Stimulated activated CD4-positive, alpha-beta T cell treated with anti-CD3 and anti-CD28 coated beads, Interleukin-4, amount 100 ng/mL, for 48 hours (primary cell): ENCODE measurements at regions not wholly inside any gene's neighbourhood (a gene's known extent, or its start where the extent isn't known, plus 50 kb on each side); places are given as distances from the start of the nearest gene placed in this dataset.

ENCODE experiments used
- DNase-seq, 2 donors: peaks; one replicate each; pipeline ENCODE4 v3.0.0-alpha.2; 2020; ENCODE audit warnings: low read depth in 2 of 2

DNA sequence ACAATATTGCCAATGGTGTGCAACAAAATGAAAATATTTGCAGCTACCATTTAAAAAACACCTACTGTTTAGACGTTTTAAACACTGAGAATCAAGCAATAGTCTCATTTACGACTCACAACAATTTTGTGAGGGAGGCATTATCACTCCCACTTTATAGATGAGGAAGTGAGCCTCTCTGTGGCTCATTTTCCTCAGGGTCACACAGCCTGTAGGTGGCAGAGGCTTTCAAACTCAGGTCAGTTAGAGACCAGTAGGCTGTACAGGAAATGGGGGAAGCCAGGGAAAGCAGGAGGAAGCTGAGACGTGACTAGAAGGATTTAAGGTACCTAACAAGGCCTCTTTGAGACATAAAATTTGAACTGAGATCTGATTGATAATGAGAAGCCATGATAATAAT, 95.0 kb upstream of the ZNF521 start:
- DNase-seq, result no peak

DNA sequence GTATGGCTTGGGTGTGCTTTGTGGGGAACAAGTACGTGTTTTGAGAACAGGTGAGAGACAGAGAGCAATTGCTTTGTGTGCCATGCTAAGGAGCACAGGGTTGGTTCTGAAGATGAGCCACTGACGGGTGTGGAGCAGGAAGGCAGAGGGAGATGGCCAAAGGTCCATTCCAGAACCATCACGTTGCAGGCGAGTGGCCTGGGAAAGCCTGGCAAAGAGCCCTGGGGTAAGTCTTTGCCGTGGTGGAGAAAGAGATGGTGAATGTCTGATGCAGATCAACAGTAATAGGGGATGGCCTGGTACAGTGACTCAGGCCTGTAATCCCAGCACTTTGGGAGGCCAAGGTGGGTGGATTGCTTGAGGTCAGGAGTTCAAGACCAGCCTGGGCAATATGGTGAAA, 93.5 kb upstream of the ZNF521 start:
- no peak for DNase-seq

DNA sequence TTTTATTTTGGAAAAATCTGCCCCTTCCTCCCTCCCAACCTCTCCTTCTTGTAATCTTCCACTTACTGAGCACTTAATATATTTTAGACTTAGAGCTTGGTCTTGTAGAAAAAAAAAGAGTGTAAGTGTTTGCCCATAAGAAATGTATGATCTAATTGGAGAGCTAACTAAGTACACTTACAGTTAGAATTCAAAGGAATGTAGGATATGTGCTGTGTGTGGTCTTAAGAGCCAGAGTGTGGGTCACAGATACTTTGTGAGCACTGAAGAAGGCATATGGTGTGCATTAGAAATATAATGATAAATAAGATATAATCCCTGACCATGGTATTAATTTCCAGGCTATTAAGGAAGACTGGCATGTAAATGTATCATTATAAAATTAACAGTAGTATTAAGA, 91.8 kb upstream of the ZNF521 start:
- no peak for DNase-seq

DNA sequence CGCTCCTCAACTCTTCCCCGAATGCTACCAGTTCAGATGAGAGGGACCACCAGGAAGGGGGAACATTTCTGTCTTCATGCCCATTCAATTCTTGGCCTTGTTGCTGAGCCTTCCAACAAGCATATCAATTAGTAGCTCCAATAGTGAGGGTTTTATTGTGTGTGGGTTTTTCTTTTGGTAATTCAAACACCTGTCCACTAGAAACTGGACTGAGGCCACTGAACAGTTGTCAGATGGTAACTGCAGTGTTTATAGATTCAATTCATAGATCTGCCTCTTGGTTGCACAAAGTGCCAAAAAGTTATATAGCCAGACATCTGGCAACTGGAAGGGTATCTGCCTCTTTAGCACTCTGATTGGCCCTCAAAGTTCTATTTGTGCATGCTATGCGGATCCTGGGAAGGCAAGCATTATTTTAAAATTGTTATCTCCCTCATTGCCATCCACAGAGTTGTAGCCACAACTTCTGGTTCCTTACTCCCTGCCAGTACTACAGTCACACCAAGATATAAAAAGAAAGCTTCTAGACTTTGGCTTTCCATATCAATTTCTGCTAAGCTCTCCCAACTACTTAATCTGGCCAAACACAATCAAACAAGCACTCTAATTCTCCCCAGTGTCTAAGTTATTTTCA, 83.3 kb upstream of the ZNF521 start:
- DNase-seq, result no peak

DNA sequence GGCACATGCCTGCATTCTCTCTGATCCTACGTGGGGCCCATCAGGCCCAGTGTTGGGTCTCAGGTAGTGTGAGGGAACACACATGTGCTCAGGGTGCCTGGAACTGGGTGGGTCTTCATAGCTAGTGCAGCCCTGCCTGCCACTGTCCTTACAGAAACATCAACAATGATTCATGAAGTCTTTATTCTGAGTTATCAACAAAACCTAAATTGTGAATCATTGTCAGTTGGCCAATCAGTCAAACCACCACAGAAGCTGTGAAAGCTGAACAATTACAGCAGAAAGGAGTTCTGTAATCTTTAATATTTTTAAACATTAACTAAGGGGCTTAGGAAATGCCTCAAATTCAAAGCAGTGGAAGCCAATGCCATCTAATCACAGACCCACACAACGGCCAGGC, 82.8 kb upstream of the ZNF521 start:
- no peak for DNase-seq

DNA sequence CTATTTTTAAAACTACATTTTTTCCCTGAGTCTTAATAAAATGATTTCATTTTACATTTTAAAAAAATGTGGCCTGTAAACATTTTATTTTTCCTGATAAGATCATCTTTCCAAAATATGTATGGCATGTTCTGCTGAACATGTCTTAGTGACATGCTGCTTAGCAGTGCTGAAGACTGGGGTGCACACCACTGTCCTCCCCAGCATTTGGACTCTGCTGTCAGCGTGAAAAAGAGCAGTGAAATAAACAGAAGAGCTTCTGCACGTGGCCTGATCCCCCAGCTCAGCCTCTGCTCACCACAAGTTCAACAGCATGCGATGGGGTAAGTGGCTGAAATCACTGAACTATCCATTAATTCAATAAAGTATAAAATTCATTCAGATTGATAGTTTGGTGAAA, 81.6 kb upstream of the ZNF521 start:
- no peak for DNase-seq

DNA sequence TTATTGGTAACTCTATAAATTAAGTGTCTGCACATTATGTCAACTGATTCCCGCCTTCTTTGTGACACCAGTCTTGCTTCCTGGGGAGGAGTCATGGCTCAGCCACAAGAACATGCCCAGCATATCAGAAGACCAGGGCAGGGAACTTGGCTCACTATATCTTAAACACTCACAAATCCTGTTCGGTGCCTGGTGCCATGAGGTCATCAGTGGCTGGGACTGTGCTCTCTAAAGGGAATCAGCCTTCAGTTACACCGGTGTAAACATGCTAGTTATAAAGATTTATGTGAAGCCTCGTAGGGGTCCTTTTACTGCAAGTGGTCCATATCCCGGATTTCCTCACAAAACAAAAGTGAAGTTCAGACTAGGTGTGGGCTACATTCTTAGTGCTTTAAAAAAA, 73.1 kb upstream of the ZNF521 start:
- DNase-seq, result no peak

DNA sequence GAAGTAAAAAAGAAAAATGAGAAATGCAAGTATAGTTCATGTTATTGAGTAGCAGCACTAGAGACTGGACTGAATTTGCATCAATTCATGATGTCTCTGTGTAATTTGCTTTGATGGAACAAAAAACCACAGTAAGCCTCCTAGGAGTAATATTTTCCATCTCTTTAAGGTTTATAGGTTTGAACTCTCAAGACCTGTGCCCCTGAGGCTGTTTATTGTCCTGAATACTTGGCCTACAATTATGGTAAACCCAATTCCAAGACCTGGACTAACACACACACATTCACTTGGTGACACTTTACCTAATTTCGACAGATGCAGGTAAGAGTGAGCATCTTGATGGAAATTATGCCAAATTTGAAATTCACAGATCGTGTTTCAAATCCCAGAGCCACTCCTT, 71.8 kb upstream of the ZNF521 start:
- DNase-seq, result no peak

DNA sequence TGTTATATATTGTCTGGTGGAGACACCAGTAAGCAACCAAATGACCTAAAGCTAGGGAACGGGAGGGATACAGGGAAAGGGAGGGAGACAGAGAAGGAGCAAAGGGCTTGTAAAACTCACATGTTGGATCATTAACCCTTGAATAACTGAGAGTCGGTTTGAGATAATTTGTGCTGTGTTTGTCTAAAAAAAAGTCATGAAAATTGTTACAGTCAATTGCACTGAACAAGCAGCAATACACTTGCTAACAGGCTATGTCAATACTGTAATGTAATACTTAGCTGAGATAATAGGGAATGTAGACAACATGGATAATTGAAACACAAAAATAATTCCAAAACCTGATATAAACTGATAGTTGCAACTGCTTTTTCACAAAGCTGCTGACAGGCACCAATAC, 71.3 kb upstream of the ZNF521 start:
- no peak for DNase-seq

DNA sequence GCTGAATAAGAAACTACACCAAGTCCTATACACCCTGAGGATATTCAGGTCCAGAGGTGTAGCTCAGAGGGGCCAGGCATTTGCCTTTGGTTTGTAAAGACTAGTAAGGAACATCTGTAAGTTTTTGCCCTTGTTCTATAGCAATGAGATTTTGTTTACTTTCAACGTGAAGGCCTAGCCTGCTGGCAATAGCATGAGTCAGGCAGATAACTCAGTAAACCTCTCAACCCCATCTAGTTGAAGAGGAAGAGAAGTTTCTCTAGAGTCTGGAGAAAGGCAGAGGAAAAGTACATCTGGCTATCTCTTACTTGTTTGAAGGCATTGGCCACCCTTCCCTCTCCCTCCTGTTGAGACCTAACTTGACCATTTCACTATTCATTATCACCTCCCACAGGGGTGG, 70.3 kb upstream of the ZNF521 start:
- no peak for DNase-seq

DNA sequence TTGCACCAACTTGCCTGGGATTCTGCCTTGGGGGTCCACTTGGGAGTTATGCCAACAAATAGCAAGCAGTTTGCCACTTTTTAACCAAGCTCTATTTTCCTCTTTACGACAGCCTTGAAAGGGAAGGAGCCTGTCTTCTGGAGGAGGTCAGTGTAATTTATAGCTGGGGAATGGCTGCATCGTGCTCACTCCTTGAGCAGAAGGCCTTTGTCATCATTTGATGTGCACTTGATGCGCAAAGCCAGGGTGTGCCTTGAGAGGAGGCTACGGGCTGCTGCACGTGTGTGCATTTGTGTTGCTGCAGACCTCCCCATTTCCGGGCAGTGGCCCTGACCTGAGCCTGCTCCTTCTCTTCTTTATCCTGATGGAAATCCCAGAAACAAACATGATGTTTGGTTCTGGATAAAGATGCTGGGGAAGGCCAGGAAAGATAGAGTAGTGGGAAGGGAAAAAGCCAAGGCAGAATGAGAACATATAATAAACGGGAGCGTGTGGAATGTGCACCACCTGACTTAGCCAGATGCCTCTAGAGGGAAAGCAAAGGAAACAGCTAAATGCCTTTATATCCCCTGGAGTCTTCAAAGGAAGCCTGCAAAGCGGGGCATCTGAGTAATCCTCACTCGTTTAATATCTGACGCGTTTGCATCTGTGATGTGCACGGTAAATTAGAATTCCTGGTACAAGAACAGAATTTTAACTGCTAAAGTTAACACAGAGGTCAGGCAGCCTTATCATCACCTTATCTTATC, 68.3 kb upstream of the ZNF521 start:
- no peak for DNase-seq

DNA sequence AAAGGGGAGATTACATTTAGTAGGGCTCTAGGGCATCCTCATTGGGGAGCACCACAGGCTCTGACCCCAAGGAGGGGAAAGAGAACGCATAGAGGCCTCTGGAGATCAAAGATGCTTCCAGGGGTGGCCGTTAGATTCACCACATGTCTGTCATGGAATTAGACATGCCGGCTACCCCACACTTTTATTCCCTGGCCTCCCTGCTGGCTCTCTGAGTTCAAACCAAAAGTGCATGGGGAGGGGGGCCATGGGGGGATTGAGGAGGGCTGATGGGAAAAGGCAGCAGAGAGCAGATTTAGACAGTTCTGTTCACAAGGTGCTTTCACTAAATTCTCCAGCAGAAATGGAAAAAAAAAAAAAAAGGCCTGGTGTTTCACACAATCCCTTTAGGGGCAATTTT, 64.4 kb upstream of the ZNF521 start:
- DNase-seq, result no peak

DNA sequence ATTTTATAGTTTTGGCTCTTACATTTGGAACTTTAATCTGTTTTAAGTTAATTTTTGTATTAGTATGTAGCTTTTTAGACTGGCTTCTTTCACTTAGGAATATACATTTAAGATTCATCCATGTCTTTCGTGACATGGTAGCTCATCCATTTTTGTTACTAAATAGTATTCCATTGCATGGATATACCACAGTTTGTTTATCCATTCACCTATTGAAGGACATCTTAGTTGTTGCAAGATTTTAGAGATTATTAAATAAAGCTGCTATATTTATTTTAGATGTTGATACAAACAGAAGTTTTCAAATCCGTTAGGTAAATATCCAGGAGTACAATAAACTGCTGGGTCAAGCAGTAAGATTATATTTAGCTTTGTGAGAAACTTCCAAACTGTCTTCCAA, 58.0 kb upstream of the ZNF521 start:
- DNase-seq, result no peak

DNA sequence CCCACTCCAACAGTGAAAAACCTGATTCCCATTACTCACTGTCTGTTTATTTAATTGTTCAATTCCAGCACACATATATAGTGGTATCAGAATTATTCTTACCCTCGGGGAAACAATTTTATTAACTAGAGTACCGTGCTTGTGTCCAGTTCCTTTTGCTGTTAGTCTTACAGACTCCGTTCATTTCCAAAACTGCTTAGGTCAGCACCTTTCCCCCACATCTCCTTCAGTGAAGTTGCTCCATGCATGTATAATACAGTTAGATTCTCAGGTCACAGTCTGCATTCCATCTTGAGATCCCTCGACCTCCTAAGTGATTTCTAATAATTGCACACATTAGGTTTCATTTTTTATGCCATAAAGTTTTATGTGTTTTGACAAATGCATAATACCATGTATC, 56.3 kb upstream of the ZNF521 start:
- DNase-seq, result no peak
